Amniotic stem cell (primary cell): ENCODE measurements at regions not wholly inside any gene's neighbourhood (a gene's known extent, or its start where the extent isn't known, plus 50 kb on each side); places are given as distances from the start of the nearest gene placed in this dataset.

Experiments
- DNase-seq: peaks from one replicate; lab custom pipeline; 2025; lab: John Stamatoyannopoulos, UW

- DNase-seq = no peak
Observed at GRCh38 chr3:168157099-168157700, 61.5 kb upstream of the GOLIM4 start.

GRCh38 chr3:168156479-168156878 lies 60.8 kb upstream of the GOLIM4 start:
- DNase-seq = no peak

DNA sequence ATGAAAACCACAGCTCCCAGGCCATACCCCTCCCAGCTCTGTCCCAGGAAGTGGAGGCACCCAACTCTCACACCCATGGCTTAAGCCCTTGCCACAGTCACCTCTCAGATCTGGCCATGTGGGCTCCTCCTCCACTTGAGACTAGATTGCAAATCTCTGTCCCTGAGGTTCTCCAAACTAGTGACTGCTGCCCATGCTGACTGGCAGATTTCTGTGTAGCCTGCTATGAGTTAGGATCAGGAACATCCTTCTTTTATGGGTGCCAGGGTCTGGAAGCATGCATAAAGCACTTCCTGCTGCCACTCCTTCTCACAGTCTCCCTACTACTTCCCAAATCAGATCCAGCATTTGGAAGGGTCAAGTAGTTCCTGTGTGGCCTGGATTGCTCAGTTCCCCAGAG lies 59.6 kb upstream of the GOLIM4 start:
- no peak for DNase-seq

GRCh38 chr3:168154089-168154488 lies 58.4 kb upstream of the GOLIM4 start:
- DNase-seq = no peak

GRCh38 chr3:168152149-168152548 lies 56.4 kb upstream of the GOLIM4 start:
- DNase-seq = no peak
